SU-DHL-6 (cell line): ENCODE measurements at regions not wholly inside any gene's neighbourhood (a gene's known extent, or its start where the extent isn't known, plus 50 kb on each side); places are given as distances from the start of the nearest gene placed in this dataset.

Source experiments
- H2AFZ ChIP-seq: fragments of 200-600 bp; sonication (generic); 2 replicates; pipeline ENCODE4 v1.6.1; 2014; ENCODE audit warnings: low read depth, mild to moderate bottlenecking, moderate library complexity, mixed read lengths, antibody characterized with exemption, low read length; ENCODE audit not compliant: severe bottlenecking
- H3F3A ChIP-seq: fragments of 200-600 bp; shearing (Covaris generic); 2 replicates; pipeline ENCODE4 v1.6.0; 2016; ENCODE audit warnings: antibody characterized with exemption, mild to moderate bottlenecking; ENCODE audit not compliant: insufficient read depth
- H3K27ac ChIP-seq: fragments of 200-600 bp; sonication (generic); 2 replicates; pipeline ENCODE4 v1.5.1; 2016; ENCODE audit warnings: low read depth, mild to moderate bottlenecking, low read length, moderate library complexity, mixed read lengths
- H3K27me3 ChIP-seq: fragments of 200-600 bp; sonication (generic), shearing (Covaris generic); 2 replicates; pipeline ENCODE4 v1.6.0; 2014; ENCODE audit warnings: mild to moderate bottlenecking, low read length
- H3K36me3 ChIP-seq: fragments of 200-600 bp; sonication (generic); 2 replicates; pipeline ENCODE4 v1.6.1; 2014; ENCODE audit warnings: mild to moderate bottlenecking, low read length, mixed read lengths
- H3K4me2 ChIP-seq: fragments of 300-600, 200-600 bp; shearing (Covaris generic), sonication (generic); 2 replicates; pipeline ENCODE4 v1.6.0; 2014; ENCODE audit warnings: low read length, low read depth, mild to moderate bottlenecking; ENCODE audit not compliant: poor library complexity, severe bottlenecking
- H3K4me3 ChIP-seq: fragments of 200-600 bp; sonication (generic); 2 replicates; pipeline ENCODE4 v1.5.1; 2014; ENCODE audit warnings: antibody characterized with exemption, low read length, mild to moderate bottlenecking, mixed read lengths; ENCODE audit not compliant: insufficient read depth, poor library complexity, severe bottlenecking
- H3K79me2 ChIP-seq: fragments of 200-600 bp; sonication (generic); 2 replicates; pipeline ENCODE4 v1.6.1; 2014; ENCODE audit warnings: mild to moderate bottlenecking, low read length, moderate library complexity; ENCODE audit not compliant: insufficient read depth
- H3K9ac ChIP-seq: fragments of 200-600 bp; sonication (generic); 2 replicates; pipeline ENCODE4 v1.7.0; 2014; ENCODE audit warnings: mild to moderate bottlenecking, low read length
- H3K9me2 ChIP-seq: fragments of 200-600 bp; sonication (generic); replicated peaks from 2 replicates; pipeline ENCODE4 v1.6.1; 2014; ENCODE audit warnings: low read length; ENCODE audit not compliant: insufficient read depth
- H3K9me3 ChIP-seq: fragments of 200-600 bp; sonication (generic); 2 replicates; pipeline ENCODE4 v1.6.1; 2014; ENCODE audit warnings: low read length, mixed read lengths; ENCODE audit not compliant: insufficient read depth
- H4K20me1 ChIP-seq: fragments of 200-600 bp; sonication (generic); 2 replicates; pipeline ENCODE4 v1.6.1; 2014; ENCODE audit warnings: low read depth, mild to moderate bottlenecking, antibody characterized with exemption, low read length, moderate library complexity, mixed read lengths
- CTCF ChIP-seq: fragments of 200-600 bp; sonication (generic); IDR thresholded peaks from one replicate; pipeline ENCODE4 v1.5.1; 2017; ENCODE audit warnings: antibody characterized with exemption, mild to moderate bottlenecking, low read length, moderate library complexity; ENCODE audit not compliant: insufficient read depth, poor library complexity, severe bottlenecking
- EZH2phosphoT487 ChIP-seq: fragments of 200-600 bp; sonication (generic), shearing (Covaris generic); conservative IDR thresholded peaks from 2 replicates; pipeline ENCODE4 v1.6.1; 2018; ENCODE audit warnings: mild to moderate bottlenecking, antibody characterized with exemption, low read length, moderate library complexity, mixed read lengths

GRCh38 chr2:122859260-122859659, 1103.8 kb downstream of the TSN start:
- Histone ChIP-seq H3K4me2 (no peak overlapping the region), H3K27me3 (no peaks in the 10 kb centered on the region), H2AFZ (no peak overlapping the region), H3K4me3 (no peak overlapping the region), H3K79me2 (no peaks in the 10 kb centered on the region), H3K9ac (no peak overlapping the region), H3K27ac (no peak overlapping the region), H3K36me3 (no peaks in the 10 kb centered on the region), H3K9me2 (no peaks in the 10 kb centered on the region), H3F3A (no peaks in the 10 kb centered on the region), H3K9me3 (no peaks in the 10 kb centered on the region), H4K20me1 (no peaks in the 10 kb centered on the region)
- TF ChIP-seq CTCF (no peak), EZH2phosphoT487 (no peak)

GRCh38 chr2:122863532-122863931, 1108.1 kb downstream of the TSN start:
- Histone ChIP-seq H3K27ac (no peak overlapping the region), H3K4me3 (no peak overlapping the region)
- TF ChIP-seq CTCF (no peak), EZH2phosphoT487 (no peak)

GRCh38 chr2:122864728-122865127, 1109.3 kb downstream of the TSN start:
- Histone ChIP-seq H4K20me1 (no peaks in the 10 kb centered on the region), H3K4me3 (no peak overlapping the region), H3F3A (no peaks in the 10 kb centered on the region), H3K27ac (no peak overlapping the region), H3K9ac (no peak overlapping the region), H3K9me2 (no peaks in the 10 kb centered on the region), H3K9me3 (no peaks in the 10 kb centered on the region), H3K4me2 (no peak overlapping the region), H2AFZ (no peak overlapping the region), H3K36me3 (no peaks in the 10 kb centered on the region), H3K79me2 (no peaks in the 10 kb centered on the region), H3K27me3 (no peaks in the 10 kb centered on the region)
- TF ChIP-seq EZH2phosphoT487 (no peak), CTCF (no peak)

More at GRCh38 chr2:122863532-122863931, 1108.1 kb downstream of the TSN start:
- Histone ChIP-seq H3K36me3 (no peaks in the 10 kb centered on the region), H3K9ac (no peak overlapping the region), H3K9me3 (no peaks in the 10 kb centered on the region), H3K9me2 (no peaks in the 10 kb centered on the region), H3K4me2 (no peak overlapping the region), H3K79me2 (no peaks in the 10 kb centered on the region), H3K27me3 (no peaks in the 10 kb centered on the region), H2AFZ (no peak overlapping the region), H3F3A (no peaks in the 10 kb centered on the region), H4K20me1 (no peaks in the 10 kb centered on the region)
